Neural cell (in vitro differentiated cells): ENCODE measurements at regions not wholly inside any gene's neighbourhood (a gene's known extent, or its start where the extent isn't known, plus 50 kb on each side); places are given as distances from the start of the nearest gene placed in this dataset.
"Not testable (repeated sequence)": the region's sequence is repeated elsewhere in the genome, so short reads cannot be mapped to it uniquely, and the experiment has no call there.

Experiments
- H2AFZ ChIP-seq: fragments of 200-600, 300-800 bp; sonication (generic), shearing (Covaris generic); 2 replicates; pipeline ENCODE4 v1.6.0; 2014; ENCODE audit warnings: low read depth, mild to moderate bottlenecking, antibody characterized with exemption, low read length, moderate library complexity
- H3F3A ChIP-seq: fragments of 200-600 bp; shearing (Covaris generic); 2 replicates; pipeline ENCODE4 v1.6.1; 2016; ENCODE audit warnings: mild to moderate bottlenecking, moderate library complexity, mixed read lengths, antibody characterized with exemption, low read length; ENCODE audit not compliant: insufficient read depth, poor library complexity, severe bottlenecking
- H3K27ac ChIP-seq: fragments of 200-600, 300-800 bp; sonication (generic), shearing (Covaris generic); 2 replicates; pipeline ENCODE4 v1.5.1; 2014; ENCODE audit warnings: mild to moderate bottlenecking, low read length, moderate library complexity
- H3K27me3 ChIP-seq: fragments of 300-800, 200-600 bp; sonication (generic), shearing (Covaris generic); 2 replicates; pipeline ENCODE4 v1.6.0; 2014; ENCODE audit warnings: mild to moderate bottlenecking, low read depth, low read length, moderate library complexity; ENCODE audit not compliant: insufficient read depth
- H3K36me3 ChIP-seq: fragments of 300-800, 200-600 bp; sonication (generic), shearing (Covaris generic); 2 replicates; pipeline ENCODE4 v1.5.1; 2014; ENCODE audit warnings: mild to moderate bottlenecking, antibody characterized with exemption, low read length, moderate library complexity; ENCODE audit not compliant: insufficient read depth
- H3K4me2 ChIP-seq: fragments of 300-800, 200-600 bp; sonication (generic), shearing (Covaris generic); 2 replicates; pipeline ENCODE4 v1.6.0; 2014; ENCODE audit warnings: mild to moderate bottlenecking, low read length
- H3K4me3 ChIP-seq: fragments of 300-800, 200-600 bp; sonication (generic), shearing (Covaris generic); 2 replicates; pipeline ENCODE4 v1.5.1; 2014; ENCODE audit warnings: mild to moderate bottlenecking, low read length, moderate library complexity
- H3K79me2 ChIP-seq: fragments of 200-600 bp; shearing (Covaris generic); replicated peaks from 2 replicates; pipeline ENCODE4 v1.6.0; 2014; ENCODE audit warnings: mild to moderate bottlenecking, low read length, moderate library complexity; ENCODE audit not compliant: insufficient read depth
- H3K9ac ChIP-seq: fragments of 300-800, 200-600 bp; sonication (generic), shearing (Covaris generic); 2 replicates; pipeline ENCODE4 v1.6.1; 2016; ENCODE audit warnings: mild to moderate bottlenecking, low read length, mixed read lengths
- H3K9me2 ChIP-seq: fragments of 200-600 bp; shearing (Covaris generic); 2 replicates; pipeline ENCODE4 v1.6.1; 2016; ENCODE audit warnings: mild to moderate bottlenecking, low read length, mixed read lengths; ENCODE audit not compliant: insufficient read depth
- H3K9me3 ChIP-seq: fragments of 200-600, 300-800 bp; sonication (generic), shearing (Covaris generic); 2 replicates; pipeline ENCODE4 v1.6.1; 2016; ENCODE audit warnings: mild to moderate bottlenecking, mixed run types, low read length, moderate library complexity, mixed read lengths
- H4K20me1 ChIP-seq: fragments of 200-600 bp; shearing (Covaris generic); 2 replicates; pipeline ENCODE4 v1.6.1; 2016; ENCODE audit warnings: mild to moderate bottlenecking, mixed run types; ENCODE audit not compliant: insufficient read depth
- EZH2 ChIP-seq: fragments of 200-600, 300-800 bp; shearing (Covaris generic), sonication (generic); IDR thresholded peaks from 2 replicates; pipeline ENCODE4 v1.6.1; 2014; ENCODE audit warnings: antibody characterized with exemption, low read length, borderline replicate concordance, mild to moderate bottlenecking; ENCODE audit not compliant: insufficient read depth, poor library complexity, severe bottlenecking
- MXI1 ChIP-seq: fragments of 450-650 bp; conservative IDR thresholded peaks from 2 replicates; pipeline ENCODE4 v1.6.1; 2014; ENCODE audit warnings: antibody characterized with exemption, mild to moderate bottlenecking; ENCODE audit not compliant: poor library complexity, severe bottlenecking
- POLR2AphosphoS5 ChIP-seq: IDR thresholded peaks from 2 replicates; pipeline ENCODE4 v1.6.1; 2012
- RAD21 ChIP-seq: fragments of 450-650 bp; conservative IDR thresholded peaks from 2 replicates; pipeline ENCODE4 v1.6.1; 2014; ENCODE audit warnings: antibody characterized with exemption, mild to moderate bottlenecking, moderate library complexity
- SMC3 ChIP-seq: fragments of 450-650 bp; conservative IDR thresholded peaks from 2 replicates; pipeline ENCODE4 v1.6.1; 2014; ENCODE audit warnings: antibody characterized with exemption, mild to moderate bottlenecking, moderate library complexity; ENCODE audit not compliant: poor library complexity
- TAF1 ChIP-seq: IDR thresholded peaks from 2 replicates; pipeline ENCODE4 v1.6.1; 2012; ENCODE audit warnings: low read depth
- TF ChIP-seq, protein P1 (sequence below): IDR thresholded peaks from 2 replicates; pipeline ENCODE4 v1.6.1; 2012; ENCODE audit warnings: borderline replicate concordance
- TF ChIP-seq, protein P2 (sequence below): fragments of 450-650 bp; IDR thresholded peaks from 2 replicates; pipeline ENCODE4 v1.5.1; 2014; ENCODE audit warnings: antibody characterized with exemption, mild to moderate bottlenecking, moderate library complexity; ENCODE audit not compliant: poor library complexity, severe bottlenecking

DNA sequence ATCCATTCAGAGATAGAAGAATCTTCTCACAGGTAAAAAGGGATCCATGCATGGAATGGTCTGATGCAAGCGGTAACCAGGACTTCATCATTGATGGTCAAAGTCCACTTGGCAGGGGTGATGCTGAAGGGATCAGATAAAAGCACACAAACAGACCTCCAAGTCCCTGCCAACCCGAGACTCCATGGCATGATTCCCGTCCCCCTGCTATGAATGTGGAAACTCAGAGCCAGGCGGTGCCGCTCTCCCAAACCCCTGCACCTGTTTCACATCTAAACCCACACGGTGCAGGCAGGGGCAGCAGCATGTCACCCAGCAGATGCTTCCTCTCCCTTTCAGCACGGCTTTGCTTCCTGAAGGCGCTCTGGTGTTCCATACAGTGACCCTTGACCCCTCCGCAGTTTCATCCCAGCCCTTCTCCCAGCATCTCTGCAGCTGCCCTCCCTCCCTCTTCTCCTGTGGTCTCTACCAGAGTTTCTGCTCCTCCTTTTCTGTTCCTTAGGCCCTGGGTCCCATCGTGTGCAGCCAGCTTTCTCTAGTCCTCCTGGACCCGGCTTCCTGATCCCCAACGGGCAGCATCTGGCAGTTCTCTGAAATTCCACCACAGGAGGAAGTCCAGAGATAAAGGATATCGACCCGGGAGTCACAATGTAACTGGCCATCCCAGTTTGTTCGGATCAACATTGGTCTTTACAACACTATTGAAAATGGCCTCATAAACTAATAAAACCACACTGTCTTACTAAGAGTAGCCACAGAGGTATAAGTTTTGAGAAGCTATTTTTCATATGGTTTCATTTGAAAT, 235.0 kb downstream of the TTLL2 start:
- no peaks in the 10 kb centered on the region for H3K79me2 ChIP-seq
- no peaks in the 10 kb centered on the region for H3K9me3 ChIP-seq
- no peak overlapping the region for H3K9ac ChIP-seq
- no peak overlapping the region for H3K4me3 ChIP-seq
- H4K20me1 ChIP-seq, result no peaks in the 10 kb centered on the region
- no peak overlapping the region for H2AFZ ChIP-seq
- no peaks in the 10 kb centered on the region for H3F3A ChIP-seq
- no peaks in the 10 kb centered on the region for H3K36me3 ChIP-seq
- no peaks in the 10 kb centered on the region for H3K9me2 ChIP-seq
- no peak overlapping the region for H3K4me2 ChIP-seq
- no peak overlapping the region for H3K27ac ChIP-seq
- no peak for TF ChIP-seq RAD21
- H3K27me3 ChIP-seq, result no peaks in the 10 kb centered on the region

GRCh38 chr6:167560673-167561569, 236.0 kb downstream of the TTLL2 start:
- no peak overlapping the region for H2AFZ ChIP-seq
- H3K9ac ChIP-seq, result no peak overlapping the region
- H3K79me2 ChIP-seq, result no peaks in the 10 kb centered on the region
- H3K4me3 ChIP-seq, result no peak overlapping the region
- H3F3A ChIP-seq, result no peaks in the 10 kb centered on the region
- H3K4me2 ChIP-seq, result no peak overlapping the region
- H3K9me3 ChIP-seq, result no peaks in the 10 kb centered on the region
- no peaks in the 10 kb centered on the region for H3K36me3 ChIP-seq
- no peaks in the 10 kb centered on the region for H4K20me1 ChIP-seq
- no peak overlapping the region for H3K27ac ChIP-seq
- no peaks in the 10 kb centered on the region for H3K27me3 ChIP-seq
- H3K9me2 ChIP-seq, result no peaks in the 10 kb centered on the region
- TF ChIP-seq, protein P1, sequence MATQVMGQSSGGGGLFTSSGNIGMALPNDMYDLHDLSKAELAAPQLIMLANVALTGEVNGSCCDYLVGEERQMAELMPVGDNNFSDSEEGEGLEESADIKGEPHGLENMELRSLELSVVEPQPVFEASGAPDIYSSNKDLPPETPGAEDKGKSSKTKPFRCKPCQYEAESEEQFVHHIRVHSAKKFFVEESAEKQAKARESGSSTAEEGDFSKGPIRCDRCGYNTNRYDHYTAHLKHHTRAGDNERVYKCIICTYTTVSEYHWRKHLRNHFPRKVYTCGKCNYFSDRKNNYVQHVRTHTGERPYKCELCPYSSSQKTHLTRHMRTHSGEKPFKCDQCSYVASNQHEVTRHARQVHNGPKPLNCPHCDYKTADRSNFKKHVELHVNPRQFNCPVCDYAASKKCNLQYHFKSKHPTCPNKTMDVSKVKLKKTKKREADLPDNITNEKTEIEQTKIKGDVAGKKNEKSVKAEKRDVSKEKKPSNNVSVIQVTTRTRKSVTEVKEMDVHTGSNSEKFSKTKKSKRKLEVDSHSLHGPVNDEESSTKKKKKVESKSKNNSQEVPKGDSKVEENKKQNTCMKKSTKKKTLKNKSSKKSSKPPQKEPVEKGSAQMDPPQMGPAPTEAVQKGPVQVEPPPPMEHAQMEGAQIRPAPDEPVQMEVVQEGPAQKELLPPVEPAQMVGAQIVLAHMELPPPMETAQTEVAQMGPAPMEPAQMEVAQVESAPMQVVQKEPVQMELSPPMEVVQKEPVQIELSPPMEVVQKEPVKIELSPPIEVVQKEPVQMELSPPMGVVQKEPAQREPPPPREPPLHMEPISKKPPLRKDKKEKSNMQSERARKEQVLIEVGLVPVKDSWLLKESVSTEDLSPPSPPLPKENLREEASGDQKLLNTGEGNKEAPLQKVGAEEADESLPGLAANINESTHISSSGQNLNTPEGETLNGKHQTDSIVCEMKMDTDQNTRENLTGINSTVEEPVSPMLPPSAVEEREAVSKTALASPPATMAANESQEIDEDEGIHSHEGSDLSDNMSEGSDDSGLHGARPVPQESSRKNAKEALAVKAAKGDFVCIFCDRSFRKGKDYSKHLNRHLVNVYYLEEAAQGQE, result no peak
- TF ChIP-seq RAD21 (no peak), POLR2AphosphoS5 (no peak), EZH2 (no peak), SMC3 (no peak), TAF1 (no peak), MXI1 (no peak)
- TF ChIP-seq, protein P2, sequence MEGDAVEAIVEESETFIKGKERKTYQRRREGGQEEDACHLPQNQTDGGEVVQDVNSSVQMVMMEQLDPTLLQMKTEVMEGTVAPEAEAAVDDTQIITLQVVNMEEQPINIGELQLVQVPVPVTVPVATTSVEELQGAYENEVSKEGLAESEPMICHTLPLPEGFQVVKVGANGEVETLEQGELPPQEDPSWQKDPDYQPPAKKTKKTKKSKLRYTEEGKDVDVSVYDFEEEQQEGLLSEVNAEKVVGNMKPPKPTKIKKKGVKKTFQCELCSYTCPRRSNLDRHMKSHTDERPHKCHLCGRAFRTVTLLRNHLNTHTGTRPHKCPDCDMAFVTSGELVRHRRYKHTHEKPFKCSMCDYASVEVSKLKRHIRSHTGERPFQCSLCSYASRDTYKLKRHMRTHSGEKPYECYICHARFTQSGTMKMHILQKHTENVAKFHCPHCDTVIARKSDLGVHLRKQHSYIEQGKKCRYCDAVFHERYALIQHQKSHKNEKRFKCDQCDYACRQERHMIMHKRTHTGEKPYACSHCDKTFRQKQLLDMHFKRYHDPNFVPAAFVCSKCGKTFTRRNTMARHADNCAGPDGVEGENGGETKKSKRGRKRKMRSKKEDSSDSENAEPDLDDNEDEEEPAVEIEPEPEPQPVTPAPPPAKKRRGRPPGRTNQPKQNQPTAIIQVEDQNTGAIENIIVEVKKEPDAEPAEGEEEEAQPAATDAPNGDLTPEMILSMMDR, result no peak

GRCh38 chr6:167562862-167563261, 238.0 kb downstream of the TTLL2 start:
- H3K9me2 ChIP-seq, H3K36me3 ChIP-seq, H3K9me3 ChIP-seq, H3K4me3 ChIP-seq, H3K4me2 ChIP-seq, H3K27me3 ChIP-seq, H3K79me2 ChIP-seq, H3K27ac ChIP-seq, H3F3A ChIP-seq, H4K20me1 ChIP-seq, H3K9ac ChIP-seq, H2AFZ ChIP-seq: not testable (repeated sequence)
